ENCODE measurements at regions not wholly inside any gene's neighbourhood (a gene's known extent, or its start where the extent isn't known, plus 50 kb on each side); places are given as distances from the start of the nearest gene placed in this dataset.
"Not testable (repeated sequence)": the region's sequence is repeated elsewhere in the genome, so short reads cannot be mapped to it uniquely, and the experiment has no call there.

DNA sequence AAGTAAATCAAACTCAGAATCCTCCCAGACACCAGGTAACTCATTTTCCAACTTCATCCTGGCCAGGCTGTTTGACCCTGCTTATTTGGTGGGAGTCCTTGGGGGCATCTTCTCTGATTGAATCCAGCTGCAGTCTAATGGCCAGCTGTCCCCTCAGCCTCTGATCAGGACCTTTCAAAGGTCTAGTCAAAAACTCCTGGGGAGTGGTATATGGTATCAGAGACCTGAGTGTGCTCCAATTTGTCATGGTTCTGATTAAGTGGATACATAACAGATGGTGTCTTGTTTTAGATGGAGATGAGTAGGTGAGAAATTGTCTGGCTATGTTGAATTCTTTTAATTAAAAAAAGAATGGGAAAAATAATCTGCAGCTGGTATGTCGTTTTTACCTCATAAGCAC, 842.6 kb upstream of the ACVR2A start:
- no peaks in the 10 kb centered on the region for H3K9me3 ChIP-seq (ENCODE audit: control insufficient read depth in 2 of 3, insufficient read depth in 1 of 3, low read length in 3 of 3)
- no peak for DNase-seq
- FAIRE-seq: no peak
- no peak overlapping the region for H3K4me3 ChIP-seq (ENCODE audit: low read length in 3 of 3)
- H3K27me3 ChIP-seq (ENCODE audit: control insufficient read depth, insufficient read depth, low read length): no peaks in the 10 kb centered on the region
- H3K4me1 ChIP-seq (ENCODE audit: control insufficient read depth in 2 of 3, insufficient read depth in 2 of 3, low read depth in 1 of 3, low read length in 3 of 3): no peaks in the 10 kb centered on the region
- intact Hi-C loops (cut with DNase I): no loop called here
- H3K27ac ChIP-seq (ENCODE audit: low read depth in 2 of 2, low read length in 2 of 2): no peak overlapping the region
- no peak overlapping the region for H3K9ac ChIP-seq (ENCODE audit: low read length in 3 of 3)
- TF ChIP-seq, protein P1, sequence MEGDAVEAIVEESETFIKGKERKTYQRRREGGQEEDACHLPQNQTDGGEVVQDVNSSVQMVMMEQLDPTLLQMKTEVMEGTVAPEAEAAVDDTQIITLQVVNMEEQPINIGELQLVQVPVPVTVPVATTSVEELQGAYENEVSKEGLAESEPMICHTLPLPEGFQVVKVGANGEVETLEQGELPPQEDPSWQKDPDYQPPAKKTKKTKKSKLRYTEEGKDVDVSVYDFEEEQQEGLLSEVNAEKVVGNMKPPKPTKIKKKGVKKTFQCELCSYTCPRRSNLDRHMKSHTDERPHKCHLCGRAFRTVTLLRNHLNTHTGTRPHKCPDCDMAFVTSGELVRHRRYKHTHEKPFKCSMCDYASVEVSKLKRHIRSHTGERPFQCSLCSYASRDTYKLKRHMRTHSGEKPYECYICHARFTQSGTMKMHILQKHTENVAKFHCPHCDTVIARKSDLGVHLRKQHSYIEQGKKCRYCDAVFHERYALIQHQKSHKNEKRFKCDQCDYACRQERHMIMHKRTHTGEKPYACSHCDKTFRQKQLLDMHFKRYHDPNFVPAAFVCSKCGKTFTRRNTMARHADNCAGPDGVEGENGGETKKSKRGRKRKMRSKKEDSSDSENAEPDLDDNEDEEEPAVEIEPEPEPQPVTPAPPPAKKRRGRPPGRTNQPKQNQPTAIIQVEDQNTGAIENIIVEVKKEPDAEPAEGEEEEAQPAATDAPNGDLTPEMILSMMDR (IDR thresholded peaks at IDR 0.05; ENCODE audit: borderline replicate concordance, extremely low read depth, insufficient read depth): no peak
- H3K36me3 ChIP-seq (ENCODE audit: control insufficient read depth in 2 of 3, insufficient read depth in 3 of 3, low read length in 3 of 3): no peaks in the 10 kb centered on the region

DNA sequence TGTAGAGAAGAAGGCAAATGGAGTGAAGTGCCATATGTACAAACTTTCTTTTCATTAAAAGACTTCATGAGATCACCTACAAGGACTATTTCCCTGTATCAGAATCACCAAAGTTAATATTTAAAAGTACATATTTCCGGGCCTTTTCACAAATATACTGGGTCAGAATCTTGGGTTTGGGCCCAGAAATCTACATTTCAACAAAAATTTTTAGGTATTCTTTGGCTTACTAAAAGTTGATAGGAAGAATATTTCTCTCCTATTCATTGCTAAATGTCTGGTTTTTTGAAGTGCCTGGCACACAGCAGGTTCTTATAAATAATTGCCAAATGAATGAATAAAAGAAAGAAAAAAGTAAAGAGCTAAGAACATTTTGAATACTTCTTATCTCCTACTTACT, 843.8 kb upstream of the ACVR2A start:
- Histone ChIP-seq H3K27me3 (ENCODE audit: control insufficient read depth, insufficient read depth, low read length) (no peaks in the 10 kb centered on the region), H3K27ac (ENCODE audit: low read depth in 2 of 2, low read length in 2 of 2) (no peak overlapping the region), H3K36me3 (ENCODE audit: control insufficient read depth in 2 of 3, insufficient read depth in 3 of 3, low read length in 3 of 3) (no peaks in the 10 kb centered on the region), H3K9ac (ENCODE audit: low read length in 3 of 3) (no peak overlapping the region), H3K4me3 (ENCODE audit: low read length in 3 of 3) (no peak overlapping the region), H3K9me3 (ENCODE audit: control insufficient read depth in 2 of 3, insufficient read depth in 1 of 3, low read length in 3 of 3) (no peaks in the 10 kb centered on the region), H3K4me1 (ENCODE audit: control insufficient read depth in 2 of 3, insufficient read depth in 2 of 3, low read depth in 1 of 3, low read length in 3 of 3) (no peaks in the 10 kb centered on the region)
- FAIRE-seq (no peak), DNase-seq (no peak)
- intact Hi-C loops (cut with DNase I): no loop called here
- TF ChIP-seq, protein P1 (IDR thresholded peaks at IDR 0.05; ENCODE audit: borderline replicate concordance, extremely low read depth, insufficient read depth): no peak

DNA sequence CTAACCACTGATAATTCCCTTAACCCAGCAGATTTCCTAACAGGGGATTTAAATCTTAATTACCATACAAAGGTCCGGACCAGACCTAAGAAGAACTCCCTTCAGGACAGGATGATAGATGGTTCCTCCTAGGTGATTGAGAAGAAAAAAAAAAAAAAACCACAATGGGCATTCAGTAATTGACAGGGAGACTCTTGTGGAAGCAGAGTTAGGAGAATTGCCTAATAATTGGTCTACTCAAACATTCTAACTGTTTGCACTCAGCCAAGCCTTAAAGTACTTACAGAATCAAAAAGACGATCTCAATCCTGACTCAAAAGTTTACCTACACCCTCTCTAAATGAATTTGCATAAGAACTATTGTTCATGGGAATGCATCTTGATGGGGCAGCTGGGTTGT, 844.7 kb upstream of the ACVR2A start:
- H3K4me3 ChIP-seq (ENCODE audit: low read length in 3 of 3); H3K27me3 ChIP-seq (ENCODE audit: control insufficient read depth, insufficient read depth, low read length); H3K27ac ChIP-seq (ENCODE audit: low read depth in 2 of 2, low read length in 2 of 2); H3K36me3 ChIP-seq (ENCODE audit: control insufficient read depth in 2 of 3, insufficient read depth in 3 of 3, low read length in 3 of 3); FAIRE-seq; H3K9ac ChIP-seq (ENCODE audit: low read length in 3 of 3); intact Hi-C loops (cut with DNase I); H3K4me1 ChIP-seq (ENCODE audit: control insufficient read depth in 2 of 3, insufficient read depth in 2 of 3, low read depth in 1 of 3, low read length in 3 of 3); H3K9me3 ChIP-seq (ENCODE audit: control insufficient read depth in 2 of 3, insufficient read depth in 1 of 3, low read length in 3 of 3); DNase-seq: not testable (repeated sequence)

DNA sequence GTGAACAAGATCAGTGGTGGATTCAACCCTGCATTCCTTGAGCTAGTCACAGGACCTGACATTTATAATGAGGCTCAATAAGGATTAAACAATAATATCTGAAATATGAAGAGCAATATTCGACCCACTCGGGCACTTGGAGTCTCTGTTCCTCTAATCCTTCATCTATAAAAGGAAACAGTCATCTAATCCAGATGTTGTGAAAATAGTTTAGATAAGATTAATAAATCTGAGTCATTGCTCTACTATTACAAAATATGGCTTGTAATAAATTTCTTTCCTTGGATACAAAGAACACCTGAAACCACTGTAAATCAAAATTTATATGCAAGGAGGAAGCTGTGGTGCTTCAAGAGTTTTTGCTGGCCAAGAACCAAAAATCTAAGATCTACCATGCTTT, 846.9 kb upstream of the ACVR2A start:
- no peak for FAIRE-seq
- TF ChIP-seq, protein P1 (IDR thresholded peaks at IDR 0.05; ENCODE audit: borderline replicate concordance, extremely low read depth, insufficient read depth): no peak
- Histone ChIP-seq H3K9me3 (ENCODE audit: control insufficient read depth in 2 of 3, insufficient read depth in 1 of 3, low read length in 3 of 3) (no peaks in the 10 kb centered on the region), H3K36me3 (ENCODE audit: control insufficient read depth in 2 of 3, insufficient read depth in 3 of 3, low read length in 3 of 3) (no peaks in the 10 kb centered on the region), H3K9ac (ENCODE audit: low read length in 3 of 3) (no peak overlapping the region), H3K4me1 (ENCODE audit: control insufficient read depth in 2 of 3, insufficient read depth in 2 of 3, low read depth in 1 of 3, low read length in 3 of 3) (no peaks in the 10 kb centered on the region), H3K27ac (ENCODE audit: low read depth in 2 of 2, low read length in 2 of 2) (no peak overlapping the region), H3K4me3 (ENCODE audit: low read length in 3 of 3) (no peak overlapping the region), H3K27me3 (ENCODE audit: control insufficient read depth, insufficient read depth, low read length) (no peaks in the 10 kb centered on the region)
- intact Hi-C loops (cut with DNase I): no loop called here
- no peak for DNase-seq

Data from kidney (tissue), 13 donors.